Left lobe of liver (tissue), 2 donors: ENCODE measurements at regions not wholly inside any gene's neighbourhood (a gene's known extent, or its start where the extent isn't known, plus 50 kb on each side); places are given as distances from the start of the nearest gene placed in this dataset.
"Not testable (repeated sequence)": the region's sequence is repeated elsewhere in the genome, so short reads cannot be mapped to it uniquely, and the experiment has no call there.

Experiments
- ATAC-seq: fragments of 200-7000 bp; cut with Tn5 transposase; one replicate; pipeline ENCODE4 v1.9.1; 2020; ENCODE audit warnings: mild to moderate bottlenecking, moderate library complexity
- DNase-seq: peaks from one replicate; pipeline ENCODE4 v3.0.0-alpha.2; 2020; ENCODE audit warnings: low spot score
- donor health status: DM: no; HTN: no; CAD: no; lungs with moderate emphysema.
- donor health status: DM: no; HTN: yes; CAD: no.

DNA sequence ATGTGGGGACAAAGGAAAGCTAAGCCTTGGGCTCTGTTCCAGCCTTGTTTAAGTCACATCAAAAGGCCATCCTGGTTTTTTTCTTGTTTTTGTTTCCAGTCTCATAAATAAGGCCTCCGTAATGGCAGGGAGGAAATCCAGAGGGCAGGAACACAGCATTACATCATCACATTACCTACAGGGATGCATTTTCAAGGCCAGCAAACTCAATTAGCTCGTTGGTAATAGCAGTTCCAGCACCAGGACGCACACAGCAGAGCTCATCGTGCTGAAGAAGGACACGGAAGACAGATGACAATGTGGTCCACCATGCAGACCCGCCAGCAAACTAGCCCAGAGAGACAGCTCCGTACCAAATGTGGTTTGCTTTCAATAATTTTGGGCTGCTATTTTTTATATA lies 1209.2 kb downstream of the TYW1 start:
- ATAC-seq (no peak), DNase-seq (no peak)

DNA sequence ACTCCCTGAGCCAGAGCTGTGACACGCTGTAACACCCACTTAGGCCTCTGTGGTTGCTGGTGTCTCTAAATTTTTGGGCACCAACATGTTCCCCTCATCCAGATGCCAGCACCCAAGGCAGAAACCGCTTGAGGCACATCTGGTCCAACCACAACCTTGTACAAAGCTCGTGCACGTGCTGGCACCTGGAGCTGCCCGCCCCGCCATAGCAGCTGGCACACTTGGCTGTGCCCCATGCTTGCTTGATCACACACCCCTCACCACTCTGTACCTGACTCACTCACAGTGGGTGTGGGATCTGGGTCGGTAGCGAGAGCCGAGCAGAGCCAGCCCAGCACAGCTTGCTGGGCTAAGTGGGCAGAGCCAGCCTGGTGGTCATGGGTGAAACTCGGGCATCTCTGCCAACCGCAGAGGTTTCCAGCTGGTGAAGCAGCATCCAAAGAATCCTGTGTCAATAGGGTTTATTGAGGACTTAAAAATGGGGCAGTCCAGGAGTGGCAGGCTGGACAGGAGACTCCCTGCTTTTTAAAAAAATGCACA lies 1210.4 kb downstream of the TYW1 start:
- DNase-seq: no peak
- no peak for ATAC-seq

DNA sequence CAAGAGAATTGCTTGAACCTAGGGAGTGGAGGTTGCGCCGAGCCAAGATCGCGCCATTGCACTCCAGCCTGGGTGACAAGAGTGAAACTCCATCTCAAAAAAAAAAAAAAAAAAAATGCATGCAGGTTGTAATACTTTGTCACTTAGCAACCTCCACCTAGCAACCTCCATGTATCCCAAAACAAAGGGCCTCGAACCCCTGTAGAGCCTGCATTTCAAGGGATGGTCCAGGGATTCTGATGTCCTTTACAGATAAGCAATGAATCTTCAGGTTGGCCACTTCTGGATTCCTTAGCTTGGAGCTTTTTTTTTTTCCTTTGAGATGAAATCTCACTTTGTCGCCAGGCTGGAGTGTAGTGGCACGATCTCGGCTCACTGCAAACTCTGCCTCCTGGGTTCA lies 1211.0 kb downstream of the TYW1 start:
- DNase-seq (no peak), ATAC-seq (no peak)

- no peak for DNase-seq
- no peak for ATAC-seq
Observed at GRCh38 chr7:68209486-68209885, 1212.9 kb downstream of the TYW1 start.

DNA sequence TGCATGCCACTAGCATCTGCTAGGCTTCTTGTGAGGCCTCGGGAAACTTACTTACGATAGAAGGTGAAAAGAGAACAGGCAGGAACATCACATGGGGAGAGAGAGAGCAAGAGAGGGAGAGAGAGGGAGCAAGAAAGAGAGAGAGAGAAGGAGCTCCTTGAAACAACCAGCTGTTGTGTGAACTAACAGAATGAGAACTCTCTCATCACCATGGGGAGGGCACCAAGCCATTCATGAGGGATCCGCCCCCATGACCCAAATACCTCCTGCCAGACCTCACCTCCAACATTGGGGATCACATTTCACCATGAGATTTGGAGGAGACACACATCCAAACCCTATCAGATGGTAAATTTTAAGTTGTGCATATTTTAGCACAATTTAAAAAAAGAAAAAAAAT lies 1217.2 kb downstream of the TYW1 start:
- DNase-seq (no peak), ATAC-seq (no peak)

GRCh38 chr7:68216051-68216450 lies 1219.4 kb downstream of the TYW1 start:
- DNase-seq (no peak), ATAC-seq (no peak)

DNA sequence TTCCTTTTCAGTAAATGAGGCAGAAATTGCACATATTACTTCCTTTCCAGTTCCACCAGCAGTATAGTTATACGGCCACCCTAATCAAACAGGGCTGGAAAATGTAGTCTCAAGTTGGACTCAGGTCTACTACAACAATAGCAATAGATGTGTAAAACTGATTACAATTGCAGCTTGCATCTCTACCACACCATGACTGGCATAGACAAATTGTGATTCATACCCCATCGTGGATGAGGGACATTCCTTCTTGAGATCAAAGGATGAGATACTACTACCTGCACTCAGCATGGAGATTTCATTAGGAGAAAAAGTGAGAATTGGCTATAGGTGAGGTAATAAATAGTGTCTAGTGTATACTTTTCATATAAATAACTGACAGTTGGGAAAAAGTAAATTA lies 1220.8 kb downstream of the TYW1 start:
- ATAC-seq (no peak), DNase-seq (no peak)

DNA sequence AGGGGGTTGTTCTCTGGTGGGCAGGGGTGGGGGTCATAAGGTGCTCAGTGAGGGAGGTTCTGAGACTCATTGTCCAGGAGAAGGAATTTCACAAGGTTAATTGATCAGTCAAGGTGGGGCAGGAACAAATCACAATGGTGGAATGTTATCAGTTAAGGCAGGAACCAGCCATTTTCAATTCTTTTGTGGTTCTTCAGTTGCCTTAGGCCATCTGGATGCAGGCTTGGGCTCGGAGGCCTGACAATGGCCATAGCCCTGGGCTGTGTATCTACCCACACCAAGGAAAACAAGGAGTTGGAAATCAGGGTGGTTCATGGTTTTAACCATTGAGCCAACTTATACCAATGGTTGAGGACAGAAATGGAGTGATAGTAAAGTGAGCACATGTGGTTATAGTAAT lies 1221.8 kb downstream of the TYW1 start:
- ATAC-seq (no peak), DNase-seq (no peak)

GRCh38 chr7:68222311-68222710 lies 1225.7 kb downstream of the TYW1 start:
- no peak for DNase-seq
- ATAC-seq: no peak

DNA sequence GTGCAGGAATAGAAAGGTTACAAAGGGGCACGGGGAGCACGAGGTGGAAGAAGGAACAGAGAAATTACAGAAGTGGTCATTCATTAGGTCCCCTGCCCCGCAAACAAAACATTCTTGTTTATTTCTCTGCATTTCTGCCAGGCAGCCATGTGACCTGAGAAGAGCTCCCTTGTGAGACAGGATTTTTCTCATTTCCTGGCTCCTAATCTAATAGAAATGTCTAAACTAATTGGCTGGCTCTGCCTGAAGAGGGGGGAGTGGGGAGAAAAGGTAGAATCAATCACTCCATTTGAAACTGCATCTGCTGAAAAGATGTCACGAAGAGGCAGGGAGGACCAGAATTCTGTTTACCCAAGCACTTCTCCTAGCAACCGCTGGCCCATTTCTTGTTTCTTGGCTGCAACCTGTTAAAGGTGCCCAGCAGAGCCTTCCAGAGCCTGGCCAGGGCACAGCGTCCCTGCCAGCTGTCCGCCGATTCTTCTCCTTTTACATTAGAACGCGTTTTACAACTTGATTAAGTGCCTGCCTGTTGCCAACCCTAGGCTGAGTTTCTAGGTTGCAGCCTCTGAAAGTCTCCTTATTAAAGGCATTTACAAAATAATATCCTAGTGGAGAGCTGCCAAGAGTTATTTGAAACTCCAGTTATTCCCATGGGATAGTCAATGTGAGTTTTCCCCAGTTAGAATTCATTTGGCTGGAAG lies 1227.6 kb downstream of the TYW1 start:
- no peak for ATAC-seq
- DNase-seq: no peak

DNA sequence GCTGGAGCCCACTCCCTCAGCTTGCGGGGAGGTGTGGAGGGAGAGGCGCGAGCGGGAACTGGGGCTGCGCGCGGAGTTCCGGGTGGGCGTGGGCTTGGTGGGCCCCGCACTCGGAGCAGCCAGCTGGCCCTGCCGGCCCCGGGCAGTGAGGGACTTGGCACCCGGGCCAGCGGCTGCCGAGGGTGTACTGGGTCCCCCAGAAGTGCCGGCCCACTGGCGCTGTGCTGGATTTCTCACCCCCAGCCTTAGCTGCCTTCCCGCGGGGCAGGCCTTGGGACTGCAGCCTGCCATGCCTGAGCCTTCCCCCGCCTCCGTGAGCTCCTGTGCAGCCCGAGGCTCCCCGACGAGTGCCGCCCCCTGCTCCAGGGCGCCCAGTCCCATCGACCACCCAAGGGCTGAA lies 1234.4 kb downstream of the TYW1 start:
- DNase-seq, ATAC-seq: not testable (repeated sequence)

DNA sequence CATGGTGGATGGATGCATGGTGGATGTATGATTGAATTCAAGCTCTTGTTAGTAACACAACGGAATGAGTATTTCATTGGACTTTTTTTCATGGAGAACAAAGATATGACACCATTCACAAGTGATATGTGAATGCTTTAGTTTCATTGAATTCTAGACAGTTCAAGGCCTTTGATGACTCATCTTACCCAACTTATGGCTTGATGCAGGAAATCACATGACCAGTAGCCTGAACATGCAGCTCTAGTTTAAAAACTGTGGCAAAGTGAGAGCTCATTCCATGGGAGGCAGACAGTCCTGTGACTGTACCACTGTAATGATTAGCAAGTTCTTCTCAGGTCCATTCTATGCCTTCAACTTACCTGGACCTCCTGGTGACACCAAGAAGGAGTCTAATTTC lies 1239.3 kb downstream of the TYW1 start:
- DNase-seq (no peak), ATAC-seq (no peak)

DNA sequence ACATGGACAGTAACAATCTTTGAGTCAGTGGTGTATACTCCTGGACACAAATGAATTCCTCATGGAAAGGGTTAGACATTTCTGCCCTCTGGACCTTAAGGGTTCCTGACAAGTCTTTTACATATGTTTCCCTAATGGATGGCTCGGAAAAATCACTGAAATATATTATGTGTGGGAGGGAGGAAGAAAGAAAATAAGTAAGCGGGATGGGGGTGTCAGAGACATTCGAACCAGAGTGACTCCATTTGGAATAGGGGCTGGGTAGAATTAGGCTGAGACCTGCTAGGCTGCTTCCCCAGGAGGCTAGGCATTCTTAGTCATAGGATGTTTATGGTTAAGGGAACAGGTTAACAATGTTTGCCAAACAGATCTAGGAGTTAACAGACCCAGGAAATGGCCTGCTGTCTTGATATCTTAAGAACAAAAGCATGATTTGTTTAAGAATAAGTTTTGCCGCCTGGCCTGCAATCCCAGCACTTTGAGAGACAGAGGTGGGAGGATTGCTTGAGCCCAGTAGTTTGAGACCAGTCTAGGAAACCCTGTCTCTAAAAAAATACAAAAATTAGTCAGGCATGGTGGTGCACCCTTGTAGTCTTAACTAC lies 1241.7 kb downstream of the TYW1 start:
- ATAC-seq (no peak), DNase-seq (no peak)

DNA sequence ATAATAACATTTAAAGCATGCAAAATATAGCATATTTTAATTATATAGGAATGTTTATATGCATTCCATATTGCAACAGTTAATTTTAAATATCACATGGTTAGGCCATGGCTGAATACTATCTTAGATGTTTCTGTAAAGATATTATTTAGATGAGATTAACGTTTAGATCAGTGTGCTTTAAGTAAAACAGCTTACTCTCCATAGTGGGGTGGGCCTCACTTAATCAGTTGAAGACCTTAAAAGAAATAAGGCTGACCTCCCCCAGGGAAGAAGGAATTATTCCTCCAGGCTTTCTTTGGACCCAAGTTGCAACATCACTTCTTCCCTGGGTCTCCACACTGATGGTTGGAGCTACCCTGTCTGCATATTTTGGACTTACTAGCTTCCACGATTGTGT lies 1246.5 kb downstream of the TYW1 start:
- ATAC-seq (no peak), DNase-seq (no peak)

GRCh38 chr7:68244389-68244788 lies 1247.8 kb downstream of the TYW1 start:
- ATAC-seq (no peak), DNase-seq (no peak)

DNA sequence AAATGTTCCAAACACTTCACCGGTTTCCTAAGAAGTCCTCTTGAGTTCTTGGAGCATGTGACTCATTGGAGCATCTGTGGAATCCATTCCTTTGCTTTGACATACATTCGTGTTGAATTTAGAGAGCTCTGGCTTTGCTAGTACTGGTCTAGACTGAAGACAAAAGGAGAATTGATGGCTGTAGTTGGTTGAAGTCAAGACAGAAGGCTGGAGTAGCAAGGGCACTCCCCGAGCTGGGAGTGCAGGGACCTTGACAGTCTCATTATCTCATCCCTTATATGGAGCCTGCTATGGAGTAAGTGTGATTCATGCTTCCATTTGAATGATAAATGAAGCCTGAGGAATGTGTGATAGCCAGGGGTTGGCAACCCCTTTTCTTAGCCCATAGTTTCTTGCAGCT lies 1249.1 kb downstream of the TYW1 start:
- DNase-seq: no peak
- ATAC-seq: no peak

DNA sequence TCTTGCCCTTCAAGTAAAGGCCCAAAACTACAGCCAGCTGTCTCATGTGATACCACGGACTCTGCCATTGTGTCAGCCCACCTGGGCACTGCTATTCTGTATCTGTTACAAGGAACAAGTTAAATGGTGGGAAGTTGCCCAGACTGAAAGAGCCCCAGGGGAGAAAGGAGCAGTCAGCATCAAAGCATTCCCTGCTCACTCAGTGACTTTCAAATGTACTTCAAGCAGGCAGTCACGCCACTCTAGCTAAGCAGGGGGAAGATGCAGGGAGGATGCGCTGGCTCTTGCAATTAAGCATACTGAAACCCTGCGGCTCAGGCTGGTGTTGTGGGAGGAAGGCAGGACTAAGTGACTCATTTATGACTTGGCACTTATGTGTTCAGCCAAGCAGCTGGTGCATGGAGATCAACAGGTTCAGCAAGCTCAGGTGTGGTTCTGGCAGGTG lies 1249.6 kb downstream of the TYW1 start:
- no peak for DNase-seq
- no peak for ATAC-seq

GRCh38 chr7:68247126-68247525 lies 1250.5 kb downstream of the TYW1 start:
- no peak for DNase-seq
- ATAC-seq: no peak

- ATAC-seq (no peak), DNase-seq (no peak)
Observed at GRCh38 chr7:68247571-68247970, 1250.9 kb downstream of the TYW1 start.

DNA sequence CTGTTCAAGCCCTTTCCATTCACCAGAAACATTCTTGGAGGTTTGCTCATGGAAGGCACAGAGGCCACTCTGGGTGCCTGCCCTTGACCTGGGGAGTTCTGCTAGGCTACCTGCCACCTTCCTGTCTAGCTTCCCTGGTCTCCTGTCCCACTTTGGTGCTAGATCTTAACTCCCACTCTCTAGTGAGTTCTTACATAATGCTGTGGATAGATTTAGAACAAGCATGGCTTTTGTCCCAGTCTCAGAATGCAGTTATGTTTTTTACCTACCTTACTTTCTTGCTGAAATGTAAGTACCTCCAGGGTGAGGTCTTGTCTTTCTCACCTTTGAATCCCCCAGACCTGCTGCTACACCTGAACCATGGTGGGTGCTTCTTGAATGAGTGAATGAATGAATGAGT lies 1252.3 kb downstream of the TYW1 start:
- DNase-seq (no peak), ATAC-seq (no peak)

DNA sequence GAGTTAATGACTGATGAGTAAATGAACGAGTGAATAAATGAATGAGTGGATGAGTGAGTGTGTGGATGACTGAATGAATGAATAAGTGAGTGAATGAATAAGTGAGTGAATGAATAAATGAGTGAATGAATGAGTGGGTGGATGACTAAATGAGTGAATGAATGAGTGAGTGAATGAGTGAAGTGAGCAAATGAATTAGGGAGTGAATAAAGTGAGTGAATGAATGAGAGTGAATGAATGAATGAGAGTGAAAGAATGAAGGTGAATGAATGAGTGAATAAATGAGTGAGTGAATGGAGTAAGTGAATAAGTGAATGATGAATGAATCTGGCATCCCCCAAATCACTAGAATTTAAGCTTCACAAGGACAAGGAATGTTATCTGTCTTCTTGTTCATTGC lies 1253.0 kb downstream of the TYW1 start:
- ATAC-seq (no peak), DNase-seq (no peak)

- DNase-seq: no peak
- ATAC-seq: no peak
Observed at GRCh38 chr7:68250143-68250542, 1253.5 kb downstream of the TYW1 start.

- DNase-seq, ATAC-seq: not testable (repeated sequence)
Observed at GRCh38 chr7:68254815-68255214, 1258.2 kb downstream of the TYW1 start.
